ENCODE measurements at regions not wholly inside any gene's neighbourhood (a gene's known extent, or its start where the extent isn't known, plus 50 kb on each side); places are given as distances from the start of the nearest gene placed in this dataset.

GRCh38 chr10:21032587-21033319, 135.6 kb upstream of the NEBL start:
- TF ChIP-seq SUZ12 (IDR thresholded peaks at IDR 0.05; ENCODE audit: extremely low read depth, insufficient read depth, insufficient read length), result no peak
- no peak for TF ChIP-seq YY1 (IDR thresholded peaks at IDR 0.05; ENCODE audit: insufficient read depth, insufficient read length)

Data from NT2/D1 (cell line).